HCT116 (cell line): ENCODE measurements at regions not wholly inside any gene's neighbourhood (a gene's known extent, or its start where the extent isn't known, plus 50 kb on each side); places are given as distances from the start of the nearest gene placed in this dataset.

Experiments used
- ATAC-seq: fragments of 200-7000 bp; cut with Tn5 transposase; 2 replicates; pipeline ENCODE4 v1.9.1; 2020; ENCODE audit warnings: mild to moderate bottlenecking, moderate library complexity
- BruUV-seq: library from RNA; stranded (reverse); fragments of 400-500 nt; replicated peaks from 2 replicates; lab custom pipeline; 2021; lab: Mats Ljungman, UMichigan
- CTCF ChIA-PET: fragments of 300-600 bp; sonication (Branson Sonifier 250); formaldehyde crosslinking; loops from one replicate; lab custom pipeline; 2021; ENCODE audit warnings: antibody characterized with exemption; lab: Charles Lee
- POLR2A ChIA-PET: fragments of 300-600, 350-600 bp; sonication (Branson Sonifier 250); formaldehyde crosslinking; loops from one replicate; lab custom pipeline; 2021; ENCODE audit warnings: antibody characterized with exemption; lab: Charles Lee
- RAD21 ChIA-PET, 2 experiments: fragments of 300-600 bp; sonication (Branson Sonifier 250); formaldehyde crosslinking; loops; one replicate each; lab custom pipeline; 2023; ENCODE audit warnings: low total read pairs in 2 of 2; ENCODE audit not compliant: uncharacterized antibody in 2 of 2, unreplicated experiment in 2 of 2, low non-redundant PET in 1 of 2; lab: Charles Lee
- DNase-seq: peaks from one replicate; pipeline ENCODE4 v3.0.0-alpha.2; 2010; ENCODE audit warnings: low read depth, low spot score
- H2AFZ ChIP-seq: fragments of 200-600 bp; shearing (Covaris generic), sonication (generic); 2 replicates; pipeline ENCODE4 v1.6.1; 2017; ENCODE audit warnings: low read depth, mixed run types, mixed read lengths, antibody characterized with exemption, low read length; ENCODE audit not compliant: poor library complexity, severe bottlenecking
- H3K27ac ChIP-seq: 2 replicates; pipeline ENCODE4 v1.5.1; 2012; ENCODE audit warnings: low read depth, low read length
- H3K27me3 ChIP-seq: fragments of 200-600 bp; sonication (generic); 2 replicates; pipeline ENCODE4 v1.6.1; 2016; ENCODE audit warnings: mixed run types, low read length, mixed read lengths; ENCODE audit not compliant: insufficient read depth
- H3K36me3 ChIP-seq, 2 experiments: fragments of 200-500 bp in 1 of 2; fragments of 200-600 bp in 1 of 2; sonication (Bioruptor generic) in 1 of 2; sonication (generic) in 1 of 2; 2 replicates each; pipeline versions ENCODE4 v1.5.1 to v1.6.1; 2014 to 2016; ENCODE audit warnings: low read length in 2 of 2, inconsistent platforms in 1 of 2, mixed read lengths in 1 of 2, mixed run types in 1 of 2; ENCODE audit not compliant: insufficient read depth in 2 of 2, control insufficient read depth in 1 of 2
- H3K4me1 ChIP-seq, 2 experiments: fragments of 200-600 bp in 1 of 2; sonication (generic) in 1 of 2; 2 replicates each; pipeline versions ENCODE4 v1.5.1 to v1.6.1; 2012 to 2017; ENCODE audit warnings: low read length in 2 of 2, inconsistent platforms in 1 of 2, mild to moderate bottlenecking in 1 of 2, mixed read lengths in 1 of 2, mixed run types in 1 of 2, moderate library complexity in 1 of 2; ENCODE audit not compliant: insufficient read depth in 2 of 2, control insufficient read depth in 1 of 2
- H3K4me2 ChIP-seq: fragments of 200-600 bp; sonication (generic); 2 replicates; pipeline ENCODE4 v1.6.1; 2017; ENCODE audit warnings: mixed run types, low read length, mixed read lengths
- H3K4me3 ChIP-seq, 2 experiments: fragments of 200-600 bp in 1 of 2; sonication (generic) in 1 of 2; replicated peaks in 1 of 2; 2 replicates each; pipeline ENCODE4 v1.5.1; 2011 to 2016; ENCODE audit warnings: low read length in 2 of 2, control low read depth in 1 of 2, low read depth in 1 of 2, mild to moderate bottlenecking in 1 of 2, mixed read lengths in 1 of 2, mixed run types in 1 of 2
- H3K79me2 ChIP-seq: fragments of 200-600 bp; sonication (generic); 2 replicates; pipeline ENCODE4 v1.6.1; 2017; ENCODE audit warnings: mild to moderate bottlenecking, mixed run types, low read length, moderate library complexity, mixed read lengths; ENCODE audit not compliant: insufficient read depth
- H3K9ac ChIP-seq: fragments of 200-600 bp; sonication (generic); 2 replicates; pipeline ENCODE4 v1.6.1; 2016; ENCODE audit warnings: low read length, mixed read lengths
- H3K9me2 ChIP-seq: fragments of 200-600 bp; sonication (generic), shearing (Covaris generic); 2 replicates; pipeline ENCODE4 v1.6.1; 2017; ENCODE audit warnings: mixed run types, mild to moderate bottlenecking, moderate library complexity; ENCODE audit not compliant: insufficient read depth
- H3K9me3 ChIP-seq, 2 experiments: fragments of 200-500 bp in 1 of 2; fragments of 200-600 bp in 1 of 2; sonication (Bioruptor generic) in 1 of 2; sonication (generic) in 1 of 2; 2 replicates each; pipeline ENCODE4 v1.6.1; 2014 to 2017; ENCODE audit warnings: low read length in 2 of 2, mixed read lengths in 2 of 2, inconsistent platforms in 1 of 2, low read depth in 1 of 2, mild to moderate bottlenecking in 1 of 2, mixed run types in 1 of 2, moderate library complexity in 1 of 2; ENCODE audit not compliant: control insufficient read depth in 1 of 2, insufficient read depth in 1 of 2
- H4K20me1 ChIP-seq: fragments of 200-600 bp; sonication (generic), shearing (Covaris generic); 2 replicates; pipeline ENCODE4 v1.6.1; 2017; ENCODE audit warnings: mixed run types, mild to moderate bottlenecking, moderate library complexity; ENCODE audit not compliant: insufficient read depth
- CBX3 ChIP-seq: IDR thresholded peaks from 2 replicates; pipeline ENCODE4 v1.6.1; 2012; ENCODE audit warnings: low read depth
- CEBPB ChIP-seq: IDR thresholded peaks from 2 replicates; pipeline ENCODE4 v1.6.1; 2012; ENCODE audit warnings: low read depth
- EGR1 ChIP-seq: IDR thresholded peaks from 2 replicates; pipeline ENCODE4 v1.6.1; 2012; ENCODE audit warnings: low read depth
- ELF1 ChIP-seq: IDR thresholded peaks from 2 replicates; pipeline ENCODE4 v1.6.1; 2012; ENCODE audit warnings: low read depth, borderline replicate concordance
- FOSL1 ChIP-seq: IDR thresholded peaks from 2 replicates; pipeline ENCODE4 v1.6.1; 2012; ENCODE audit warnings: low read depth
- JUND ChIP-seq: IDR thresholded peaks from 2 replicates; pipeline ENCODE4 v1.6.1; 2012
- POLR2A ChIP-seq: IDR thresholded peaks from 2 replicates; pipeline ENCODE4 v1.7.0; 2011; ENCODE audit warnings: borderline replicate concordance; ENCODE audit not compliant: insufficient read depth, insufficient read length; ENCODE audit errors: extremely low read depth
- POLR2AphosphoS5 ChIP-seq: IDR thresholded peaks from 2 replicates; pipeline ENCODE4 v1.6.1; 2011; ENCODE audit warnings: mild to moderate bottlenecking, low read depth, low read length, moderate library complexity
- RAD21 ChIP-seq: IDR thresholded peaks from 2 replicates; pipeline ENCODE4 v1.6.1; 2012; ENCODE audit warnings: low read depth, mild to moderate bottlenecking
- SIN3A ChIP-seq: IDR thresholded peaks from 2 replicates; pipeline ENCODE4 v1.6.1; 2012; ENCODE audit warnings: low read depth
- SP1 ChIP-seq: IDR thresholded peaks from 2 replicates; pipeline ENCODE4 v1.6.1; 2012; ENCODE audit warnings: low read depth
- SRF ChIP-seq: IDR thresholded peaks from 2 replicates; pipeline ENCODE4 v1.6.1; 2012; ENCODE audit warnings: low read depth
- TCF7L2 ChIP-seq: IDR thresholded peaks from 2 replicates; pipeline ENCODE4 v1.7.0; 2011; ENCODE audit warnings: borderline replicate concordance, inconsistent platforms; ENCODE audit not compliant: insufficient read depth, insufficient read length; ENCODE audit errors: extremely low read depth
- YY1 ChIP-seq: IDR thresholded peaks from 2 replicates; pipeline ENCODE4 v1.6.1; 2011; ENCODE audit warnings: low read length, low read depth, moderate library complexity, mild to moderate bottlenecking; ENCODE audit not compliant: insufficient replicate concordance; ENCODE audit errors: extremely low read depth
- ZFX ChIP-seq: fragments of 450-650 bp; IDR thresholded peaks from 2 replicates; pipeline ENCODE4 v1.6.1; 2017
- ZNF274 ChIP-seq: fragments of 200-500 bp; sonication (Bioruptor generic); IDR thresholded peaks from 2 replicates; pipeline ENCODE4 v1.6.1; 2014; ENCODE audit warnings: mild to moderate bottlenecking, low read depth, low read length, inconsistent platforms
- intact Hi-C: fragments of 100-400 bp; cut with micrococcal nuclease; formaldehyde crosslinking; loops from 2 replicates; pipeline ENCODE4 v1.10.0; 2022
- TF ChIP-seq, protein P1 (sequence below): IDR thresholded peaks from 2 replicates; pipeline ENCODE4 v1.6.1; 2012
- TF ChIP-seq, protein P2 (sequence below): IDR thresholded peaks from 2 replicates; pipeline ENCODE4 v1.6.1; 2012

DNA sequence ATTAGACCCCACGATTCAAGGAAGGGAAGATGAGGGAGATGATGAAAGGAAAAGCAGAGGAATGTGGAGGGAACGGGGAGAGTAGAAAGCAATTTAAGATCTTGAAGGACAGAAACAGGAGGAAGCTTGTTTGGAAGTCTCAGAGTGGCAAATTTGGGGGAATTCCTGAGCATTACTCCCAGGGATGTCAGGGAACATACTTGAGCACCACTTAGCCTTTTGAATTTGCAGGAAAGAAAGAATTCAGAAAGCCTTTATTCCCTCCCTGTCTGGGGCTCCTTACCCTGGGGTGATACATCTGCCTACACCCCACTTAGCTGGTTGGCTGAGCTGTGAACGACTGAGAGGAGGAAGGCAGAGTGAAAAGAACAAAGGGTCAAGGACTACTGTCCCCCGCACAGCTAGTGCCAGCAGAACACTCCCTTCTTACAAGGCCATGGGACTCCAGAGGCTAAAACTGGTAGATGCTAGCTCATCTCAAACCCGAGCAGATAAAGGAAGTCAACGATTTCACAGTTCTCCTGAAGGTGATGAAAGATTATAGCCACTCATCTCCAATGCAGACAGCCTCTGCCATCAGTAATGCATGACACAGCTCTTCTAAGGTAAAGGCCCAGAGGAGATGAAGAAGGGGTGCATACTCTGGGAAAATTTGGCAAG is 84.0 kb upstream of the AKIP1 start:
- Histone ChIP-seq H3K9me2 (peaks cover 3% of the 10 kb centered on the region; the same call in 1 of the 2 replicates), H3K9ac (no peak overlapping the region), H3K27me3 (no peaks in the 10 kb centered on the region), H3K4me3 (no peak overlapping the region), H3K4me2 (no peak overlapping the region), H3K4me1 (peaks cover 0 to 9% of the 10 kb centered on the region in 2 experiments; a peak in 2 of 4 replicates), H3K27ac (no peak overlapping the region), H3K9me3 (no peaks in the 10 kb centered on the region), H3K79me2 (no peaks in the 10 kb centered on the region), H2AFZ (no peak overlapping the region), H4K20me1 (no peaks in the 10 kb centered on the region), H3K36me3 (no peaks in the 10 kb centered on the region)
- no peak for TF ChIP-seq RAD21
- TF ChIP-seq ELF1, result no peak
- no peak for TF ChIP-seq ZNF274
- TF ChIP-seq, protein P1, sequence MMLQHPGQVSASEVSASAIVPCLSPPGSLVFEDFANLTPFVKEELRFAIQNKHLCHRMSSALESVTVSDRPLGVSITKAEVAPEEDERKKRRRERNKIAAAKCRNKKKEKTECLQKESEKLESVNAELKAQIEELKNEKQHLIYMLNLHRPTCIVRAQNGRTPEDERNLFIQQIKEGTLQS, result no peak
- TF ChIP-seq SIN3A, result no peak
- TF ChIP-seq FOSL1, result no peak
- TF ChIP-seq POLR2A, result no peak
- TF ChIP-seq CEBPB, result no peak
- BruUV-seq, result no TSS peak
- intact Hi-C loops, result no loop called here
- no peak for DNase-seq
- ChIA-PET CTCF (interaction anchor here (0.9 kb wide), 1 partner anchor 680 kb away, joined by 3 read pairs; no protein-coding TSS in a partner anchor), POLR2A (no interaction called here), RAD21 (no interaction called here)
- no peak for ATAC-seq

DNA sequence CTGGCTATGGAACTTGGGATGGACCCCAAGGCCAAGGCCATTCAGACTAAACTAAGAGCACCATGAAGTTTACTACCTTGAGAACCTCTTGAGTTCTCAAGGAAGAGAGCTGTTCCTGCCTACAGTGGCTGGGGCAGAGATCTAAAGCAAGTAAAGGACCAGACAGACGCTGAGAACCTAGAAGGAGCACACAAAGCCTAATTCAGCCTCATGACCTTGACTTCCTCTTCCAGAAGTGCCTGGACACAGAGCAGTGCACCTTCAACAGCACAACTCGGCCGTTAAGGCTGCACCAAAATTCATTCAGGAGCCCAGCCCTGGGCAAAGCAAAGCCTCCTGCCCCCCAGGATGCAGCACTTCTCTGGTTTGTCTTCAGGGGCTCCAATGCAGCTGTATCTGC is 82.9 kb upstream of the AKIP1 start:
- Histone ChIP-seq H2AFZ (no peak overlapping the region), H3K4me2 (no peak overlapping the region), H3K27me3 (no peaks in the 10 kb centered on the region), H3K9me3 (no peaks in the 10 kb centered on the region), H3K9me2 (peaks cover 3% of the 10 kb centered on the region; the same call in 1 of the 2 replicates), H3K4me1 (peaks cover 6 to 19% of the 10 kb centered on the region in 2 experiments), H3K36me3 (no peaks in the 10 kb centered on the region), H3K79me2 (no peaks in the 10 kb centered on the region), H4K20me1 (no peaks in the 10 kb centered on the region), H3K9ac (no peak overlapping the region), H3K4me3 (no peak overlapping the region), H3K27ac (no peak overlapping the region)
- ATAC-seq, result no peak
- ChIA-PET POLR2A (no interaction called here), RAD21 (no interaction called here), CTCF (no interaction called here)
- no TSS peak for BruUV-seq
- no peak for DNase-seq
- intact Hi-C loops, result no loop called here
- TF ChIP-seq TCF7L2, result no peak
- TF ChIP-seq SP1, result no peak
- TF ChIP-seq FOSL1, result no peak
- no peak for TF ChIP-seq SIN3A
- TF ChIP-seq ZFX, result no peak
- TF ChIP-seq, protein P1, result no peak
- TF ChIP-seq EGR1, result no peak
- TF ChIP-seq YY1, result no peak
- TF ChIP-seq CBX3, result no peak
- TF ChIP-seq POLR2AphosphoS5, result no peak
- TF ChIP-seq, protein P2, sequence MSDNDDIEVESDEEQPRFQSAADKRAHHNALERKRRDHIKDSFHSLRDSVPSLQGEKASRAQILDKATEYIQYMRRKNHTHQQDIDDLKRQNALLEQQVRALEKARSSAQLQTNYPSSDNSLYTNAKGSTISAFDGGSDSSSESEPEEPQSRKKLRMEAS, result no peak
- no peak for TF ChIP-seq SRF
- no peak for TF ChIP-seq JUND
